Vagina (tissue), 2 donors: ENCODE measurements at regions not wholly inside any gene's neighbourhood (a gene's known extent, or its start where the extent isn't known, plus 50 kb on each side); places are given as distances from the start of the nearest gene placed in this dataset.

Experiments
- DNase-seq, 2 donors: peaks; one replicate each; pipeline ENCODE4 v3.0.0-alpha.2; 2017; ENCODE audit errors: extremely low spot score in 2 of 2
- H3K27ac ChIP-seq: fragments of 200-600 bp; sonication (generic); one replicate; pipeline ENCODE4 v1.5.1; 2019
- H3K27me3 ChIP-seq: fragments of 200-600 bp; sonication (generic); one replicate; pipeline ENCODE4 v1.5.1; 2019
- H3K36me3 ChIP-seq, 2 donors: fragments of 200-600 bp; sonication (generic); one replicate each; pipeline ENCODE4 v1.5.1; 2017 to 2019
- H3K4me1 ChIP-seq: fragments of 200-600 bp; sonication (generic); one replicate; pipeline ENCODE4 v1.5.1; 2019
- H3K4me3 ChIP-seq, 2 donors: fragments of 200-600 bp; sonication (generic); 1 replicate in 1 of 2; 2 replicates in 1 of 2; pipeline ENCODE4 v1.5.1; 2016 to 2019
- H3K9me3 ChIP-seq: fragments of 200-600 bp; sonication (generic); one replicate; pipeline ENCODE4 v1.5.1; 2019
- POLR2A ChIP-seq, 2 donors: fragments of 450-650 bp; IDR thresholded peaks; one replicate each; pipeline ENCODE4 v1.6.1; 2017; ENCODE audit warnings: antibody characterized with exemption in 2 of 2, mild to moderate bottlenecking in 2 of 2, moderate library complexity in 2 of 2
- POLR2AphosphoS5 ChIP-seq, 2 donors: sonication (generic); formaldehyde crosslinking; IDR thresholded peaks; one replicate each; pipeline ENCODE4 v1.9.0; 2017; ENCODE audit warnings: antibody characterized with exemption in 2 of 2, mild to moderate bottlenecking in 2 of 2, low read depth in 1 of 2; ENCODE audit not compliant: insufficient read depth in 1 of 2
- intact Hi-C: fragments of 100-400 bp; cut with DNase I; formaldehyde crosslinking; loops from one replicate; pipeline ENCODE4 v1.15.1; 2023
- TF ChIP-seq, protein P1 (sequence below), 3 experiments: fragments of 450-650 bp in 2 of 3; fragments of 200-600 bp in 1 of 3; sonication (generic) in 1 of 3; IDR thresholded peaks; one replicate each; pipeline ENCODE4 v1.5.1; 2017 to 2019; ENCODE audit warnings: antibody characterized with exemption in 3 of 3, mild to moderate bottlenecking in 2 of 3, moderate library complexity in 2 of 3

DNA sequence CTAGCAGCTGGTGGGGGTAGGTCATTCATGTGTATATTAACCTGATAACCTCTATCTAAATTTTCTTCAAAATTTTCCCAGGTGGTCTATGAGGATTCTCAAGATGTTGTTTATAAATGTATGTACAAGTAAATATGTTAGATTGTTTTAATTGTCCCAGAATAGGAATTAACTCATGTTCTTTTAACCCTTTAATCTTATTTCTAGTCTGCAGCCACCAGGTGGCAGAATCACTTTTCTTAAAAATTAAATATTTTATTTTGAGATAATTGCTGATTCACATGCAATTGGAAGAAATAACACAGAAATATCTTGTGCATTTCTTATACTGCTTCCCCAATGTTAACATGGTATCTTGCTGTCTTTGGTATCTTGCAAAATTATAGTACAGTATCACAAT, 589.5 kb downstream of the ARL4A start:
- TF ChIP-seq POLR2A (IDR thresholded peaks at IDR 0.05) (no peak), POLR2AphosphoS5 (IDR thresholded peaks at IDR 0.05; ENCODE audit: insufficient read depth in 1 of 2, low read depth in 1 of 2) (no peak)
- TF ChIP-seq, protein P1, sequence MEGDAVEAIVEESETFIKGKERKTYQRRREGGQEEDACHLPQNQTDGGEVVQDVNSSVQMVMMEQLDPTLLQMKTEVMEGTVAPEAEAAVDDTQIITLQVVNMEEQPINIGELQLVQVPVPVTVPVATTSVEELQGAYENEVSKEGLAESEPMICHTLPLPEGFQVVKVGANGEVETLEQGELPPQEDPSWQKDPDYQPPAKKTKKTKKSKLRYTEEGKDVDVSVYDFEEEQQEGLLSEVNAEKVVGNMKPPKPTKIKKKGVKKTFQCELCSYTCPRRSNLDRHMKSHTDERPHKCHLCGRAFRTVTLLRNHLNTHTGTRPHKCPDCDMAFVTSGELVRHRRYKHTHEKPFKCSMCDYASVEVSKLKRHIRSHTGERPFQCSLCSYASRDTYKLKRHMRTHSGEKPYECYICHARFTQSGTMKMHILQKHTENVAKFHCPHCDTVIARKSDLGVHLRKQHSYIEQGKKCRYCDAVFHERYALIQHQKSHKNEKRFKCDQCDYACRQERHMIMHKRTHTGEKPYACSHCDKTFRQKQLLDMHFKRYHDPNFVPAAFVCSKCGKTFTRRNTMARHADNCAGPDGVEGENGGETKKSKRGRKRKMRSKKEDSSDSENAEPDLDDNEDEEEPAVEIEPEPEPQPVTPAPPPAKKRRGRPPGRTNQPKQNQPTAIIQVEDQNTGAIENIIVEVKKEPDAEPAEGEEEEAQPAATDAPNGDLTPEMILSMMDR (IDR thresholded peaks at IDR 0.05), result no peak
- intact Hi-C loops, result no loop called here
- H3K9me3 ChIP-seq, result no peaks in the 10 kb centered on the region
- H3K4me3 ChIP-seq, result no peak overlapping the region
- DNase-seq, result no peak
- no peaks in the 10 kb centered on the region for H3K4me1 ChIP-seq
- no peaks in the 10 kb centered on the region for H3K27me3 ChIP-seq
- H3K36me3 ChIP-seq, result no peaks in the 10 kb centered on the region
- no peak overlapping the region for H3K27ac ChIP-seq

DNA sequence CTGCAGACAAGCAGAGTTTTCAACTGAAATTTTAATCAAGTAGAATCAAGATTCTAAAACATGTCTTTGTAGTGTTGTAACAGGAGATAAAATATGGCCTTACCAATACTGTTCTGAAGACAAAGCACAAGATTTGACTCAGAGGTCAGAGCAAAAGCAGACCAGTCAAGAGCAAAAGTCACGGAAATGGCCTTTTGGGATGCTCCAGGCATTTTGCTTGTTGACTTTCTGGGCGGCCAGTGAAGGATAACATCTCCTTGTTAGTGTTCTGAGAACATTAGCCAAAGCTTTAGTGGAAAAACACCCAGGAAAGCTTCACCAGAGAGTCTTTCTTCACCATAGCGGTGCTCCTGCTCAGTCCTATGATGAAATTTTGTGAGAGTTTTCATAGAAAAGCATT, 590.6 kb downstream of the ARL4A start:
- no peaks in the 10 kb centered on the region for H3K27me3 ChIP-seq
- H3K4me1 ChIP-seq, result no peaks in the 10 kb centered on the region
- H3K4me3 ChIP-seq, result no peak overlapping the region
- no peaks in the 10 kb centered on the region for H3K9me3 ChIP-seq
- TF ChIP-seq, protein P1 (IDR thresholded peaks at IDR 0.05), result no peak
- TF ChIP-seq POLR2AphosphoS5 (IDR thresholded peaks at IDR 0.05; ENCODE audit: insufficient read depth in 1 of 2, low read depth in 1 of 2) (no peak), POLR2A (IDR thresholded peaks at IDR 0.05) (no peak)
- H3K27ac ChIP-seq, result no peak overlapping the region
- intact Hi-C loops, result no loop called here
- no peaks in the 10 kb centered on the region for H3K36me3 ChIP-seq
- DNase-seq, result no peak

DNA sequence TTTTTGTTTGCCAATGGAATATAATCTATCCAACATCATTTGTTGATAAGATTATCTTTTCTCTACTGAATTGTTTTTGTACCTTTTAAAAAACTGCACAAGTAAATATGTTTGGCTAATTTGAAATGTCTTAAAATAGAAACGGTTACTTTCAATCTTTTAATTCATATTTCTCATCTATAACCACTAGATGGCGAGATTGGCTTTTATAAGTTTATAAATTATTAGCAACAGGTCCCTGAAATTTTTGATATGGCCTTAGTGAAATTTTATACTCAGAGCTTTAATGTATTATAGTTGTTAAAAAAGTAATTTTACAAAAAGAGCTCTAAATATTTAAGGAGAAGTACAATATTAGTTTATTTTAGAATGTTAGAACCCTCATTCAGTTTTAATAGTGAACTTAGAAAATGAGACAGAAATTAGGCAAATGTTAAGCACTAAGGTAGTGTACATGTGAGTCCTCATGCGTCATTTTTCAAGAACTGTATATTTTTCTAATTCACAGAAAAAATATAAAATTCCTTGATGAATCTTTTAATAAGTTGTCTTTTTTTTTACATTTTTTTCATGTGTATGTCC, 592.5 kb downstream of the ARL4A start:
- H3K9me3 ChIP-seq, result no peaks in the 10 kb centered on the region
- intact Hi-C loops, result no loop called here
- H3K27me3 ChIP-seq, result no peaks in the 10 kb centered on the region
- no peaks in the 10 kb centered on the region for H3K4me1 ChIP-seq
- H3K27ac ChIP-seq, result no peak overlapping the region
- no peak overlapping the region for H3K4me3 ChIP-seq
- no peaks in the 10 kb centered on the region for H3K36me3 ChIP-seq
- no peak for DNase-seq
- TF ChIP-seq POLR2A (IDR thresholded peaks at IDR 0.05), result no peak
- TF ChIP-seq, protein P1 (IDR thresholded peaks at IDR 0.05), result peak; percentile 11 to 45 (median 36)

DNA sequence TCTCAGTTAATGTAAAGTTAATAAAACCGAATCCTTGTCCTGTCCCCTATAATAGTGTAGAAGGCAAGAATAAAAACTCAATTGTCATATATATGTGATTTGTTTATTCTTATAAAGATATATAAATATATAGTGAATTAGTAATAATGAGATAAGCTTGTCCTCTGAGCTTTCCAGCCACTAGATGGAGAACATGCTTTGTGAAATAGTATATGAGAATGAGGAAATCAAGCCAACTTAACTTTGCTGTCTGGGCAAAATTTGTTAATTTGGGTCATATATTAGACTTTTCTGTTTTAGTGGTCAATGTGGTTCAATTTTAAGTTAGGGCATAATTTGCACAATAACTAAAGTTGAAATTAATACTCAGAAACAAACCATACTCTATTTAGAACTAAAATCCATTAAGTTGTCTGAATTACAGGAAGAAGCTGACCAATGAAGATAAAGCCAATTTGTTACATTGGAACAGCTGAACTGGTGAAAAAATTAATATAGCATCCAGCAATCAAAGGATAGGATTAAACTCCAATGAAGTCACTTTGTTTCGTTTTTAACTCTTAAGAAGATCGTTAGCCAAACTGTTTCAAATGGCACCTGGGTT, 595.0 kb downstream of the ARL4A start:
- no peak overlapping the region for H3K27ac ChIP-seq
- no peaks in the 10 kb centered on the region for H3K9me3 ChIP-seq
- TF ChIP-seq, protein P1 (IDR thresholded peaks at IDR 0.05), result no peak
- TF ChIP-seq POLR2A (IDR thresholded peaks at IDR 0.05), result no peak
- intact Hi-C loops, result no loop called here
- DNase-seq, result no peak
- H3K4me1 ChIP-seq, result no peaks in the 10 kb centered on the region
- H3K36me3 ChIP-seq, result no peaks in the 10 kb centered on the region
- no peak overlapping the region for H3K4me3 ChIP-seq
- H3K27me3 ChIP-seq, result no peaks in the 10 kb centered on the region

DNA sequence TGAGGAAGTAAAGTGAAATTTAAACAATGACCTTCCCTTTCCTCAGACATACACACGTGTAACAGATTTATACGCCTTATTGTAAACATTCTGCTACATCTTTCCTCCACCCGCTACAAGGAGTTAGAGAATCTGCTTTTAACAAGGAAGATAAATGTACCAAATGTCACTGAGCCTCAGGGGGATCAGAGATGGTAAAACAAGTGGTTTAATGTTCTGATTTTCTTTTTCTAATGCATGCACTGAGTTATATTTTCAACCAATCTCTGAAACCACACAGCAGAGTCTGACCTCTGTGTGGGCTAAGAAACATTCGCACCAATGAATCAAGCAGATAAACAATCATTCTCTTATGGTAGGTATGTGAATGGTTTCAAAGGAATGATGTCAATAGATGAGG, 599.5 kb downstream of the ARL4A start:
- Histone ChIP-seq H3K27me3 (no peaks in the 10 kb centered on the region), H3K4me1 (no peaks in the 10 kb centered on the region), H3K27ac (no peak overlapping the region), H3K36me3 (no peaks in the 10 kb centered on the region), H3K9me3 (no peaks in the 10 kb centered on the region), H3K4me3 (no peak overlapping the region)
- DNase-seq, result no peak
- TF ChIP-seq POLR2A (IDR thresholded peaks at IDR 0.05) (no peak), POLR2AphosphoS5 (IDR thresholded peaks at IDR 0.05; ENCODE audit: insufficient read depth in 1 of 2, low read depth in 1 of 2) (no peak)
- TF ChIP-seq, protein P1 (IDR thresholded peaks at IDR 0.05), result no peak
- intact Hi-C loops, result no loop called here
